ENCODE measurements at regions not wholly inside any gene's neighbourhood (a gene's known extent, or its start where the extent isn't known, plus 50 kb on each side); places are given as distances from the start of the nearest gene placed in this dataset.

GRCh38 chr4:120327276-120327675 is 260.6 kb upstream of the MAD2L1 start:
- no peak overlapping the region for H3K4me3 ChIP-seq
- no peak overlapping the region for H3K27ac ChIP-seq
- ATAC-seq (no peak), DNase-seq (no peak)
- H3K4me1 ChIP-seq: peaks cover 11% of the 10 kb centered on the region
- H3K36me3 ChIP-seq (replicated peaks in 1 of 2; ENCODE audit: insufficient read depth in 1 of 2, low read depth in 2 of 2): no peaks in the 10 kb centered on the region
- TF ChIP-seq CTCF (IDR thresholded peaks at IDR 0.05) (no peak), POLR2A (IDR thresholded peaks at IDR 0.05) (no peak)
- intact Hi-C loops (cut with DNase I): no loop called here
- no peaks in the 10 kb centered on the region for H3K27me3 ChIP-seq
- no peaks in the 10 kb centered on the region for H3K9me3 ChIP-seq

DNA sequence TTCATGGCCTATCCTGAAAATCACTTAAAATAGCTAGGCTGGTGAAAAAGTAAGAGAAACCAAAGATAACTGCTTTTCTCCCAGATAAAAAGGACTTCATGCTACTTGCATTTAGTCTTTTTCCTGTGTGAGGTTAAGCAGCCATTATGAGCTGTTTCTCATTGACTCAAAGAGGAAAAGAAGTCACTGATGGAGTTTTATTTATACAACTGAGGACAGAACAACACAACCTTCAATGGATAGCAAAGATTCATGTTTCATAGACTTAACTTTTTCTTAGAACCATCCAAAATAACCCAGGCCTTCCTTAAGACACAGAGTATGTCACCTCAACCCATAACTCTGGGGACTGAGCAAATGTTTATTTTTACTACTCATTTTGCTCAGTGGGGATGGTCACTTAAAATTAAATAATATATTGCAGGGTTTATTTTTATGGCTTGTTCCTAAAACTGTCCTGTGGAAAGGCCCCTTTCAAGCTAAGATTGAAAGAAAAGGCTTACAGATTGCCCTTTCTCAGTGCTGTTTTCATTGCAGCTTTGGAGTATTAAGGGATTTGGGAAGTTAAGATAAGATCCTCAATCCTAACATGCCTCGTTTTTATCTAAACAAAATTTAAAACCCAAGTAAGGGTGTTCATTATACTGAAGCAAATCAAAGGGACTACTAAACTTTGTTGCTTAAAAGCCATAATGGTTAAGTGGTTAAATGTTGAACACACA is 252.6 kb upstream of the MAD2L1 start:
- no peaks in the 10 kb centered on the region for H3K9me3 ChIP-seq
- ATAC-seq (no peak), DNase-seq (no peak)
- intact Hi-C loops (cut with DNase I): no loop called here
- no peaks in the 10 kb centered on the region for H3K4me1 ChIP-seq
- 9 to 16% methylated on average over 1 of the region's 1 CpG for WGBS, 2 donors
- no peak overlapping the region for H3K4me3 ChIP-seq
- H3K36me3 ChIP-seq (replicated peaks in 1 of 2; ENCODE audit: insufficient read depth in 1 of 2, low read depth in 2 of 2): no peaks in the 10 kb centered on the region
- no peak for TF ChIP-seq POLR2A (IDR thresholded peaks at IDR 0.05)
- TF ChIP-seq CTCF (IDR thresholded peaks at IDR 0.05): no peak
- H3K27me3 ChIP-seq: no peaks in the 10 kb centered on the region
- no peak overlapping the region for H3K27ac ChIP-seq

- no peaks in the 10 kb centered on the region for H3K4me1 ChIP-seq
- WGBS, 2 donors: 50 to 54% methylated on average over 5 of the region's 5 CpGs
- ATAC-seq: no peak
- H3K36me3 ChIP-seq (replicated peaks in 1 of 2; ENCODE audit: insufficient read depth in 1 of 2, low read depth in 2 of 2): no peaks in the 10 kb centered on the region
- H3K27ac ChIP-seq: no peak overlapping the region
- no peaks in the 10 kb centered on the region for H3K27me3 ChIP-seq
- H3K9me3 ChIP-seq: no peaks in the 10 kb centered on the region
- H3K4me3 ChIP-seq: no peak overlapping the region
- intact Hi-C loops (cut with DNase I): no loop called here
- TF ChIP-seq CTCF (IDR thresholded peaks at IDR 0.05) (no peak), POLR2A (IDR thresholded peaks at IDR 0.05) (no peak)
- no peak for DNase-seq
Observed at GRCh38 chr4:120318196-120318846, 251.7 kb upstream of the MAD2L1 start.

DNA sequence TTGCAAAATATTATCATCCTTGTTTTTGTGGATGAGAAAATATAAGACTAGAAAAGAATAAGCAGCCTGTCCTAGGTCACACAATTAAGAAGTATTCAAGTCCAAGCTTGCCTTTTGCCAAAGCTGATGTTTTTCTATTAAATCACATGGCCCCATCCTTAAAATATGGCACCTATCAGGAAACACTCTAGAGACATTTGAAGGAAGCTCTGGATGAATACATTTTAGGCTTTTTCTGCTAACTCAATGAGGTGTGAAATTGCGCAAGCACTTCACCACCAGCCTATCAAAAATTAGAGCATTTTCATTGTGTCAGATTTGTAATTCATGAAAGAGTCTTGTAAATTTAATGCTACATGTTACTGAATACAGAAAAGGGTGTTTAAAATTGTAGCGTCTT is 251.1 kb upstream of the MAD2L1 start:
- Histone ChIP-seq H3K9me3 (no peaks in the 10 kb centered on the region), H3K4me1 (no peaks in the 10 kb centered on the region), H3K27ac (no peak overlapping the region), H3K36me3 (replicated peaks in 1 of 2; ENCODE audit: insufficient read depth in 1 of 2, low read depth in 2 of 2) (no peaks in the 10 kb centered on the region), H3K27me3 (no peaks in the 10 kb centered on the region), H3K4me3 (no peak overlapping the region)
- intact Hi-C loops (cut with DNase I): no loop called here
- WGBS, 2 donors: 95 to 96% methylated on average over 2 of the region's 2 CpGs
- ATAC-seq: no peak
- no peak for TF ChIP-seq POLR2A (IDR thresholded peaks at IDR 0.05)
- TF ChIP-seq CTCF (IDR thresholded peaks at IDR 0.05): no peak
- DNase-seq: no peak

GRCh38 chr4:120316416-120316815 is 249.8 kb upstream of the MAD2L1 start:
- Histone ChIP-seq H3K4me1 (no peaks in the 10 kb centered on the region), H3K36me3 (replicated peaks in 1 of 2; ENCODE audit: insufficient read depth in 1 of 2, low read depth in 2 of 2) (no peaks in the 10 kb centered on the region), H3K27ac (no peak overlapping the region), H3K27me3 (no peaks in the 10 kb centered on the region), H3K9me3 (no peaks in the 10 kb centered on the region), H3K4me3 (no peak overlapping the region)
- DNase-seq: no peak
- ATAC-seq: no peak
- 78 to 81% methylated on average over 1 of the region's 1 CpG for WGBS, 2 donors
- TF ChIP-seq POLR2A (IDR thresholded peaks at IDR 0.05) (no peak), CTCF (IDR thresholded peaks at IDR 0.05) (no peak)
- intact Hi-C loops (cut with DNase I): no loop called here
